Mesenchymal stem cell (in vitro differentiated cells and primary cell): ENCODE measurements at regions not wholly inside any gene's neighbourhood (a gene's known extent, or its start where the extent isn't known, plus 50 kb on each side); places are given as distances from the start of the nearest gene placed in this dataset.

Experiments used
- DNase-seq: peaks from one replicate; pipeline ENCODE4 v3.0.0-alpha.2; 2013
- H2AFZ ChIP-seq: one replicate; pipeline ENCODE4 v1.6.1; 2013; ENCODE audit warnings: low read depth, mild to moderate bottlenecking, control low read depth, inconsistent platforms, low read length, moderate library complexity
- H2AK5ac ChIP-seq: 2 replicates; pipeline ENCODE4 v1.6.1; 2013; ENCODE audit warnings: low read length, moderate library complexity, mild to moderate bottlenecking, inconsistent platforms; ENCODE audit not compliant: severe bottlenecking
- H2BK120ac ChIP-seq: one replicate; pipeline ENCODE4 v1.6.1; 2013; ENCODE audit warnings: low read depth, mild to moderate bottlenecking, inconsistent platforms, low read length, moderate library complexity
- H2BK12ac ChIP-seq, 2 experiments: one replicate each; pipeline ENCODE4 v1.6.1; 2013; ENCODE audit warnings: inconsistent platforms in 2 of 2, low read length in 2 of 2, mild to moderate bottlenecking in 2 of 2, moderate library complexity in 2 of 2, control low read depth in 1 of 2
- H2BK15ac ChIP-seq: one replicate; pipeline ENCODE4 v1.6.1; 2013; ENCODE audit warnings: mild to moderate bottlenecking, low read depth, inconsistent platforms; ENCODE audit not compliant: poor library complexity, severe bottlenecking
- H2BK5ac ChIP-seq: 2 replicates; pipeline ENCODE4 v1.6.1; 2013; ENCODE audit warnings: low read depth, mild to moderate bottlenecking, low read length, control low read depth, inconsistent platforms; ENCODE audit not compliant: poor library complexity, severe bottlenecking
- H3K14ac ChIP-seq, 2 experiments: one replicate each; pipeline ENCODE4 v1.6.1; 2013; ENCODE audit warnings: inconsistent platforms in 2 of 2, low read length in 2 of 2, control low read depth in 1 of 2, mild to moderate bottlenecking in 1 of 2, moderate library complexity in 1 of 2
- H3K18ac ChIP-seq, 2 experiments: one replicate each; pipeline ENCODE4 v1.6.1; 2013; ENCODE audit warnings: inconsistent platforms in 2 of 2, low read length in 2 of 2, control low read depth in 1 of 2, low read depth in 1 of 2, mild to moderate bottlenecking in 1 of 2
- H3K23ac ChIP-seq, 2 experiments: one replicate each; pipeline ENCODE4 v1.6.1; 2013; ENCODE audit warnings: inconsistent platforms in 2 of 2, low read length in 2 of 2, mild to moderate bottlenecking in 2 of 2, moderate library complexity in 2 of 2, control low read depth in 1 of 2
- H3K27ac ChIP-seq: 2 replicates; pipeline ENCODE4 v1.5.1; 2013; ENCODE audit warnings: mild to moderate bottlenecking, moderate library complexity, low read length, control low read depth, inconsistent platforms; ENCODE audit not compliant: poor library complexity, severe bottlenecking
- H3K27me3 ChIP-seq, 2 experiments: 2 replicates each; pipeline versions ENCODE4 v1.6.1 to v1.7.0; 2013; ENCODE audit warnings: low read length in 2 of 2, mild to moderate bottlenecking in 2 of 2, moderate library complexity in 2 of 2, control low read depth in 1 of 2, inconsistent platforms in 1 of 2; ENCODE audit not compliant: control insufficient read depth in 1 of 2, insufficient read depth in 1 of 2
- H3K36me3 ChIP-seq, 2 experiments: 2 replicates each; pipeline versions ENCODE4 v1.6.1 to v1.7.0; 2013; ENCODE audit warnings: low read length in 2 of 2, control low read depth in 1 of 2, inconsistent platforms in 1 of 2, low read depth in 1 of 2, mild to moderate bottlenecking in 1 of 2; ENCODE audit not compliant: insufficient read depth in 2 of 2, control insufficient read depth in 1 of 2
- H3K4ac ChIP-seq, 2 experiments: one replicate each; pipeline ENCODE4 v1.6.1; 2013; ENCODE audit warnings: inconsistent platforms in 2 of 2, low read length in 2 of 2, mild to moderate bottlenecking in 2 of 2, moderate library complexity in 2 of 2, control low read depth in 1 of 2, low read depth in 1 of 2
- H3K4me1 ChIP-seq: 2 replicates; pipeline ENCODE4 v1.6.1; 2013; ENCODE audit warnings: low read depth, low read length, control low read depth; ENCODE audit not compliant: control insufficient read depth, insufficient read depth
- H3K4me2 ChIP-seq: 2 replicates; pipeline ENCODE4 v1.6.1; 2013; ENCODE audit warnings: low read length, mild to moderate bottlenecking, inconsistent platforms; ENCODE audit not compliant: poor library complexity, severe bottlenecking
- H3K4me3 ChIP-seq, 2 experiments: 2 replicates each; pipeline versions ENCODE4 v1.5.1 to v1.7.0; 2013; ENCODE audit warnings: low read length in 2 of 2, mild to moderate bottlenecking in 2 of 2, control low read depth in 1 of 2, low read depth in 1 of 2; ENCODE audit not compliant: insufficient read depth in 1 of 2
- H3K79me1 ChIP-seq: replicated peaks from 2 replicates; pipeline ENCODE4 v1.6.1; 2013; ENCODE audit warnings: mild to moderate bottlenecking, control low read depth, low read length, inconsistent platforms; ENCODE audit not compliant: poor library complexity, severe bottlenecking
- H3K9ac ChIP-seq: 2 replicates; pipeline ENCODE4 v1.7.0; 2013; ENCODE audit warnings: mild to moderate bottlenecking, low read length, moderate library complexity
- H3K9me3 ChIP-seq: 2 replicates; pipeline ENCODE4 v1.7.0; 2013; ENCODE audit warnings: mild to moderate bottlenecking, low read length; ENCODE audit not compliant: control insufficient read depth
- H4K8ac ChIP-seq: one replicate; pipeline ENCODE4 v1.6.1; 2013; ENCODE audit warnings: inconsistent platforms, mild to moderate bottlenecking, low read length, moderate library complexity
- H4K91ac ChIP-seq: one replicate; pipeline ENCODE4 v1.6.1; 2013; ENCODE audit warnings: mild to moderate bottlenecking, low read length, inconsistent platforms
- WGBS: methylation state at CpG from one replicate; pipeline ENCODE4 v1.1.7; 2013; ENCODE audit warnings: mixed read lengths; 5-methylcytosine and 5-hydroxymethylcytosine counted together

DNA sequence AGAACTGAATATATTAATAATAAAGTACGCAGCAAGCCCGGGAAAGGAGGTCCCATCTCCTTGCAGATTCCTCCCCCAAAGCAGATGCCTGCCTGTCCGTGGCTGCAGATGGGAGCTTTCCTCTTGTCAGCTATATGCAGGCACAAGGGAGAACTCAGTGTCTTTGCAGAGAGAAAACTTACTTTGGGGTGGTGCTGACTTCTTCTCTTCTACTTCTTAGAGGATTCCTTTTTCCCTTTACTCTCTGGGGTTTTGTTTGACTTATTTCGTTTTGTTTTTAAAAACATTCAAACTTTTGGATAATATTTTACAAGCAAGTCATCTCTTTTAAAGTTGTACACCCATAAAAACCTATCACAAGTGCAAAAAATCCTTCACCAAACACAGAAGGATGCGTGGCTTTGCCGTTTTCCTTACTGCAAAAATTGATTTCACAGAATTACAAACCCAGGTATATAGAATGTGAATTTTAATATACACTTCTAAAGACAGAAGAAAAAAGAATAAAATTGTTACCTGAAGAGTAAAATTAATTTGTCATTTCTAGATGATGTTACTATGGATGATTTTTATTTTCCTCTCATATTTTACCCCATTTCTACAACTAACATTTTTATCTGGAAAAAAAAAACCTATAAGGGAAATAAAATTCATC, 65.3 kb upstream of the IGF1R start:
- Histone ChIP-seq H3K4me1 (peaks cover 2% of the 10 kb centered on the region), H2BK120ac (no peak overlapping the region), H3K79me1 (no peaks in the 10 kb centered on the region), H3K36me3 (no peaks in the 10 kb centered on the region), H3K27ac (no peak overlapping the region), H3K4ac (no peak overlapping the region), H4K8ac (no peak overlapping the region), H2AK5ac (no peak overlapping the region), H2BK12ac (no peak overlapping the region), H2AFZ (no peak overlapping the region), H3K9ac (no peak overlapping the region), H3K14ac (no peak overlapping the region), H4K91ac (no peak overlapping the region), H2BK5ac (no peak overlapping the region), H3K4me2 (no peak overlapping the region), H3K18ac (no peak overlapping the region), H3K27me3 (peaks cover 19 to 42% of the 10 kb centered on the region in 2 experiments), H2BK15ac (no peak overlapping the region), H3K23ac (no peak overlapping the region), H3K9me3 (no peaks in the 10 kb centered on the region), H3K4me3 (no peak overlapping the region)
- no peak for DNase-seq
- WGBS, result 30% methylated on average over 3 of the region's 6 CpGs

DNA sequence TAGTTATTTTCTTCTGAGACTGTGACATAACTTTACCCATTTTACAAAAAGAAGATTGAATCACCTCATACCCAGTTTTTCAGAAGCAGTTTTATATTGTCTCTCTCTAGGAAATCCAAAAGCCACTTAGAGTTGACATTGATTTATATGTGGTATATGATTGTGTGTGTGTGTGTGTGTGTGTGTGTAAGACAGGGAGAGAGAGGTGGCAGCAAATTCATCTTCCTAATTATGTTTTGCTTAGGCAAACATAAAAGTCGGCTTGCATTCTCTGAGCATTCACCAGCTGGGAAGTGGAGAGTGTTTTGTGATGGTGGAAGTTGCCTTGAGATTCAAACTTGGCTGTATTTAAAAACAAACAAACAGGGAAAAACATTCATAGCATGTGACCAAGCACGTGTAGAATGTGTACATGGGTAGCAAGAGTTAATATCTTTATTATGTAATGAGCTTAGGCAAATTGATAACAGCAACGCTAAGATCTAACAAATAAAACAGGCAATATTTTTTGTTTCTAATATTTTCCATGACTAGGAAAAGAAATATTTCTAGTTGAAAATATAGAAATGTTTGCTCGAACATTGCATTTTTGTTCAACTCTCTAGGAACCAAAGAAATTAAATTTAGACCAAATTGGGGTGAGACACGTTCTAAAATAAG, 64.4 kb upstream of the IGF1R start:
- H3K36me3 ChIP-seq, result no peaks in the 10 kb centered on the region
- no peaks in the 10 kb centered on the region for H3K9me3 ChIP-seq
- no peak overlapping the region for H3K14ac ChIP-seq
- no peak overlapping the region for H4K91ac ChIP-seq
- no peak overlapping the region for H3K27ac ChIP-seq
- H3K4me2 ChIP-seq, result no peak overlapping the region
- H2BK120ac ChIP-seq, result no peak overlapping the region
- 30% methylated on average over 1 of the region's 5 CpGs for WGBS
- H2BK15ac ChIP-seq, result no peak overlapping the region
- H3K23ac ChIP-seq, result no peak overlapping the region
- H4K8ac ChIP-seq, result no peak overlapping the region
- H3K18ac ChIP-seq, result no peak overlapping the region
- DNase-seq, result no peak
- H3K4me1 ChIP-seq, result peaks cover 2% of the 10 kb centered on the region
- H2BK12ac ChIP-seq, result no peak overlapping the region
- H2AFZ ChIP-seq, result no peak overlapping the region
- H2BK5ac ChIP-seq, result no peak overlapping the region
- peaks cover 19 to 42% of the 10 kb centered on the region in 2 experiments for H3K27me3 ChIP-seq
- no peak overlapping the region for H3K9ac ChIP-seq
- no peak overlapping the region for H3K4ac ChIP-seq
- no peak overlapping the region for H3K4me3 ChIP-seq
- no peaks in the 10 kb centered on the region for H3K79me1 ChIP-seq
- H2AK5ac ChIP-seq, result no peak overlapping the region

- H3K79me1 ChIP-seq, result no peaks in the 10 kb centered on the region
- H2BK15ac ChIP-seq, result no peak overlapping the region
- H4K8ac ChIP-seq, result no peak overlapping the region
- no peak overlapping the region for H3K23ac ChIP-seq
- no peak overlapping the region for H3K18ac ChIP-seq
- H3K27ac ChIP-seq, result no peak overlapping the region
- no peak overlapping the region for H2AFZ ChIP-seq
- H2AK5ac ChIP-seq, result no peak overlapping the region
- no peak overlapping the region for H4K91ac ChIP-seq
- H2BK12ac ChIP-seq, result no peak overlapping the region
- 0% methylated on average over 1 of the region's 3 CpGs for WGBS
- H3K4me1 ChIP-seq, result no peaks in the 10 kb centered on the region
- H2BK120ac ChIP-seq, result no peak overlapping the region
- no peak overlapping the region for H3K4me3 ChIP-seq
- no peak for DNase-seq
- H3K14ac ChIP-seq, result no peak overlapping the region
- H3K4me2 ChIP-seq, result no peak overlapping the region
- no peak overlapping the region for H2BK5ac ChIP-seq
- no peaks in the 10 kb centered on the region for H3K9me3 ChIP-seq
- no peak overlapping the region for H3K4ac ChIP-seq
- no peaks in the 10 kb centered on the region for H3K36me3 ChIP-seq
- H3K9ac ChIP-seq, result no peak overlapping the region
- peaks cover 17 to 42% of the 10 kb centered on the region in 2 experiments for H3K27me3 ChIP-seq
Observed at GRCh38 chr15:98586066-98586465, 62.3 kb upstream of the IGF1R start.

GRCh38 chr15:98592136-98592535, 56.2 kb upstream of the IGF1R start:
- 81% methylated on average over 12 of the region's 12 CpGs for WGBS
- no peak overlapping the region for H3K27ac ChIP-seq
- H4K8ac ChIP-seq, result no peak overlapping the region

More at GRCh38 chr15:98592136-98592535, 56.2 kb upstream of the IGF1R start:
- no peak overlapping the region for H4K91ac ChIP-seq
- no peak overlapping the region for H3K14ac ChIP-seq
- H3K9me3 ChIP-seq, result no peaks in the 10 kb centered on the region
- no peak for DNase-seq
- H3K4me1 ChIP-seq, result no peaks in the 10 kb centered on the region
- no peak overlapping the region for H2BK120ac ChIP-seq
- H2BK5ac ChIP-seq, result no peak overlapping the region
- no peak overlapping the region for H3K18ac ChIP-seq
- H3K27me3 ChIP-seq, result peaks cover 18 to 28% of the 10 kb centered on the region in 2 experiments
- H3K4ac ChIP-seq, result no peak overlapping the region
- H3K9ac ChIP-seq, result no peak overlapping the region
- H3K4me3 ChIP-seq, result no peak overlapping the region
- no peak overlapping the region for H3K23ac ChIP-seq
- no peak overlapping the region for H2AK5ac ChIP-seq
- H2BK12ac ChIP-seq, result no peak overlapping the region
- no peaks in the 10 kb centered on the region for H3K36me3 ChIP-seq
- no peak overlapping the region for H2AFZ ChIP-seq
- no peak overlapping the region for H2BK15ac ChIP-seq
- no peaks in the 10 kb centered on the region for H3K79me1 ChIP-seq
- no peak overlapping the region for H3K4me2 ChIP-seq
